ENCODE measurements at regions not wholly inside any gene's neighbourhood (a gene's known extent, or its start where the extent isn't known, plus 50 kb on each side); places are given as distances from the start of the nearest gene placed in this dataset.

- Histone ChIP-seq H3K36me3 (ENCODE audit: low read depth) (no peaks in the 10 kb centered on the region), H3K27ac (ENCODE audit: poor library complexity, severe bottlenecking) (no peak overlapping the region), H3K9me3 (ENCODE audit: severe bottlenecking) (no peaks in the 10 kb centered on the region), H3K27me3 (ENCODE audit: insufficient read depth, poor library complexity, severe bottlenecking) (peaks cover 6% of the 10 kb centered on the region), H3K4me1 (ENCODE audit: insufficient read depth, poor library complexity, severe bottlenecking) (no peaks in the 10 kb centered on the region), H3K4me3 (ENCODE audit: severe bottlenecking) (no peak overlapping the region)
- ATAC-seq (ENCODE audit: low read depth) (no peak), DNase-seq (ENCODE audit: low spot score) (no peak)
- TF ChIP-seq CTCF (IDR thresholded peaks at IDR 0.05; ENCODE audit: poor library complexity, severe bottlenecking) = no peak
These were observed 447.4 kb upstream of the PROK2 start for GRCh38 chr3:72232331-72232730.

GRCh38 chr3:72231439-72232196 lies 446.7 kb upstream of the PROK2 start:
- no peak for ATAC-seq (ENCODE audit: low read depth)

GRCh38 chr3:72230774-72231379 lies 445.9 kb upstream of the PROK2 start:
- no peak overlapping the region for H3K4me3 ChIP-seq (ENCODE audit: severe bottlenecking)
- no peak for ATAC-seq (ENCODE audit: low read depth)
- peaks cover 6% of the 10 kb centered on the region for H3K27me3 ChIP-seq (ENCODE audit: insufficient read depth, poor library complexity, severe bottlenecking)
- no peaks in the 10 kb centered on the region for H3K36me3 ChIP-seq (ENCODE audit: low read depth)
- no peak for DNase-seq (ENCODE audit: low spot score)
- no peaks in the 10 kb centered on the region for H3K9me3 ChIP-seq (ENCODE audit: severe bottlenecking)
- H3K27ac ChIP-seq (ENCODE audit: poor library complexity, severe bottlenecking) = no peak overlapping the region
- no peaks in the 10 kb centered on the region for H3K4me1 ChIP-seq (ENCODE audit: insufficient read depth, poor library complexity, severe bottlenecking)
- TF ChIP-seq CTCF (IDR thresholded peaks at IDR 0.05; ENCODE audit: poor library complexity, severe bottlenecking) = no peak

More at GRCh38 chr3:72231439-72232196, 446.7 kb upstream of the PROK2 start:
- H3K9me3 ChIP-seq (ENCODE audit: severe bottlenecking) = no peaks in the 10 kb centered on the region
- H3K36me3 ChIP-seq (ENCODE audit: low read depth) = no peaks in the 10 kb centered on the region
- no peaks in the 10 kb centered on the region for H3K4me1 ChIP-seq (ENCODE audit: insufficient read depth, poor library complexity, severe bottlenecking)
- TF ChIP-seq CTCF (IDR thresholded peaks at IDR 0.05; ENCODE audit: poor library complexity, severe bottlenecking) = no peak
- no peak for DNase-seq (ENCODE audit: low spot score)
- H3K27ac ChIP-seq (ENCODE audit: poor library complexity, severe bottlenecking) = no peak overlapping the region
- peaks cover 6% of the 10 kb centered on the region for H3K27me3 ChIP-seq (ENCODE audit: insufficient read depth, poor library complexity, severe bottlenecking)
- no peak overlapping the region for H3K4me3 ChIP-seq (ENCODE audit: severe bottlenecking)

- Histone ChIP-seq H3K27ac (ENCODE audit: poor library complexity, severe bottlenecking) (no peak overlapping the region), H3K9me3 (ENCODE audit: severe bottlenecking) (peaks cover 2% of the 10 kb centered on the region), H3K36me3 (ENCODE audit: low read depth) (no peaks in the 10 kb centered on the region), H3K4me1 (ENCODE audit: insufficient read depth, poor library complexity, severe bottlenecking) (no peaks in the 10 kb centered on the region), H3K4me3 (ENCODE audit: severe bottlenecking) (no peak overlapping the region), H3K27me3 (ENCODE audit: insufficient read depth, poor library complexity, severe bottlenecking) (peaks cover 6% of the 10 kb centered on the region)
- no peak for ATAC-seq (ENCODE audit: low read depth)
- TF ChIP-seq CTCF (IDR thresholded peaks at IDR 0.05; ENCODE audit: poor library complexity, severe bottlenecking) = no peak
- no peak for DNase-seq (ENCODE audit: low spot score)
These were observed 445.0 kb upstream of the PROK2 start for GRCh38 chr3:72229952-72230351.
